ENCODE measurements at regions not wholly inside any gene's neighbourhood (a gene's known extent, or its start where the extent isn't known, plus 50 kb on each side); places are given as distances from the start of the nearest gene placed in this dataset.

- Histone ChIP-seq H3K27ac (no peak overlapping the region), H3K9ac (no peak overlapping the region), H3K4me1 (peaks cover 4% of the 10 kb centered on the region), H3K4me3 (no peak overlapping the region), H3K36me3 (no peaks in the 10 kb centered on the region), H3F3A (ENCODE audit: low read depth) (no peaks in the 10 kb centered on the region), H3K9me3 (ENCODE audit: low read depth) (no peaks in the 10 kb centered on the region), H3K4me2 (no peak overlapping the region), H2AFZ (replicated peaks) (no peak overlapping the region), H4K20me1 (ENCODE audit: low read depth) (no peaks in the 10 kb centered on the region), H3K79me2 (ENCODE audit: low read depth) (no peaks in the 10 kb centered on the region), H3K27me3 (no peaks in the 10 kb centered on the region)
- Mint-ChIP-seq H3K27me3 (ENCODE audit: insufficient read depth, low read depth) (peaks cover 5% of the 10 kb centered on the region), H3K4me3 (no peak overlapping the region), H3K4me1 (peaks cover 61% of the 10 kb centered on the region), H3K9me3 (peaks cover 19% of the 10 kb centered on the region), H3K27ac (peak overlapping the region; percentile 57), H3K36me3 (peaks cover 8% of the 10 kb centered on the region)
- DNase-seq (ENCODE audit: low spot score), result no peak
- TF ChIP-seq, protein P1, sequence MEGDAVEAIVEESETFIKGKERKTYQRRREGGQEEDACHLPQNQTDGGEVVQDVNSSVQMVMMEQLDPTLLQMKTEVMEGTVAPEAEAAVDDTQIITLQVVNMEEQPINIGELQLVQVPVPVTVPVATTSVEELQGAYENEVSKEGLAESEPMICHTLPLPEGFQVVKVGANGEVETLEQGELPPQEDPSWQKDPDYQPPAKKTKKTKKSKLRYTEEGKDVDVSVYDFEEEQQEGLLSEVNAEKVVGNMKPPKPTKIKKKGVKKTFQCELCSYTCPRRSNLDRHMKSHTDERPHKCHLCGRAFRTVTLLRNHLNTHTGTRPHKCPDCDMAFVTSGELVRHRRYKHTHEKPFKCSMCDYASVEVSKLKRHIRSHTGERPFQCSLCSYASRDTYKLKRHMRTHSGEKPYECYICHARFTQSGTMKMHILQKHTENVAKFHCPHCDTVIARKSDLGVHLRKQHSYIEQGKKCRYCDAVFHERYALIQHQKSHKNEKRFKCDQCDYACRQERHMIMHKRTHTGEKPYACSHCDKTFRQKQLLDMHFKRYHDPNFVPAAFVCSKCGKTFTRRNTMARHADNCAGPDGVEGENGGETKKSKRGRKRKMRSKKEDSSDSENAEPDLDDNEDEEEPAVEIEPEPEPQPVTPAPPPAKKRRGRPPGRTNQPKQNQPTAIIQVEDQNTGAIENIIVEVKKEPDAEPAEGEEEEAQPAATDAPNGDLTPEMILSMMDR (IDR thresholded peaks at IDR 0.05), result no peak
- TF ChIP-seq EZH2 (IDR thresholded peaks at IDR 0.05), result no peak
- TF ChIP-seq EZH2phosphoT487 (IDR thresholded peaks at IDR 0.05), result no peak
These were observed 394.8 kb downstream of the RPS29 start for GRCh38 chr14:49191380-49191779.

DNA sequence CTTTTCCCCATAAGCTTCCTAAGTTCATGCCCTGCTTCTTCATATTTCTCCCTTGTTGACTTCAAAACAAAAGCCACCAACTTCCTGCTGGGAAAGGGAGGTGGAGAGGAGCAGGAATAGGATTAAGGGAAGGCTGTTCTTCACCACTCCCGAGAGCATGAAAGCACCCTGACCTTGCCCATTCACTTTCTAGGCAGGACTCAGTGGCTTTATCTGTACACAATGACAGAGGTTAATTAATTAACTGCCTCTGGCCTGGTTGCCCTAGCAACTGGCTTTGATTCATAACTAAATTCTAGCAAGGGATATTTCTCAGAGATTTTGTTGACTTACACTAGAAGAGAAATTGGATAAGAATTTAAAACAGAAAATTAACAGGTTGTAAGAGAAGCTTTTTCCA, 396.8 kb downstream of the RPS29 start:
- Histone ChIP-seq H3F3A (ENCODE audit: low read depth) (no peaks in the 10 kb centered on the region), H2AFZ (replicated peaks) (no peak overlapping the region), H3K79me2 (ENCODE audit: low read depth) (no peaks in the 10 kb centered on the region), H4K20me1 (ENCODE audit: low read depth) (no peaks in the 10 kb centered on the region), H3K36me3 (no peaks in the 10 kb centered on the region), H3K4me3 (no peak overlapping the region), H3K9me3 (ENCODE audit: low read depth) (no peaks in the 10 kb centered on the region), H3K27ac (no peak overlapping the region), H3K9ac (no peak overlapping the region), H3K27me3 (no peaks in the 10 kb centered on the region), H3K4me1 (peaks cover 4% of the 10 kb centered on the region), H3K4me2 (no peak overlapping the region)
- H3K27me3 Mint-ChIP-seq (ENCODE audit: insufficient read depth, low read depth), result peaks cover 5% of the 10 kb centered on the region
- H3K9me3 Mint-ChIP-seq, result peaks cover 19% of the 10 kb centered on the region
- peak overlapping the region; percentile 65 for H3K4me3 Mint-ChIP-seq
- H3K27ac Mint-ChIP-seq, result peak overlapping the region; percentile 99
- no peak for DNase-seq (ENCODE audit: low spot score)
- H3K4me1 Mint-ChIP-seq, result peaks cover 58% of the 10 kb centered on the region
- H3K36me3 Mint-ChIP-seq, result peaks cover 8% of the 10 kb centered on the region
- TF ChIP-seq EZH2 (IDR thresholded peaks at IDR 0.05), result no peak
- TF ChIP-seq, protein P1 (IDR thresholded peaks at IDR 0.05), result no peak
- TF ChIP-seq EZH2phosphoT487 (IDR thresholded peaks at IDR 0.05), result no peak

DNA sequence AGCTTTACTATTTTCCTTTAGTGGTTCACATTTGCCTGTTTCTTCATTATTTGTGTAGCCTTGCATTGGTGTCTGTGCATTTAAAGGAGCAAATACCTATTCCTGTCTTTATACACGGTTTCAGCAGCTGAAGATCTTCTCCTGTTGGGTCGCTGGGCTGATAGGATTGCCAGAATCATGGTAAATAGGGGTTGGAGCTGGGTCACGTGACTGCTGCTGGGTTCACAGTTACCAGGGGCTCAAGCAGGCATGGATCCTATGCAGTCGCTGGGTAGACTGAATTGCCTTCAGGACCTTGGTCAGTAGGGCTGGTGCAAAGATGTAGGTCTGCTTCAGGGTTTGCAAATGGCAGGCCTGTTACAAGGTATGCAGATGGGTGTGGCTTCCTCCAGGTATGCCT, 398.4 kb downstream of the RPS29 start:
- Histone ChIP-seq H3K9ac (no peak overlapping the region), H2AFZ (replicated peaks) (no peak overlapping the region), H4K20me1 (ENCODE audit: low read depth) (no peaks in the 10 kb centered on the region), H3K4me1 (peaks cover 4% of the 10 kb centered on the region), H3F3A (ENCODE audit: low read depth) (no peaks in the 10 kb centered on the region), H3K27me3 (no peaks in the 10 kb centered on the region), H3K4me3 (no peak overlapping the region), H3K36me3 (no peaks in the 10 kb centered on the region), H3K4me2 (no peak overlapping the region), H3K27ac (no peak overlapping the region), H3K9me3 (ENCODE audit: low read depth) (no peaks in the 10 kb centered on the region), H3K79me2 (ENCODE audit: low read depth) (no peaks in the 10 kb centered on the region)
- Mint-ChIP-seq H3K27me3 (ENCODE audit: insufficient read depth, low read depth) (peaks cover 5% of the 10 kb centered on the region), H3K4me3 (no peak overlapping the region), H3K36me3 (peaks cover 12% of the 10 kb centered on the region), H3K4me1 (peaks cover 46% of the 10 kb centered on the region), H3K9me3 (peaks cover 27% of the 10 kb centered on the region), H3K27ac (peak overlapping the region; percentile 39)
- TF ChIP-seq EZH2phosphoT487 (IDR thresholded peaks at IDR 0.05), result no peak
- TF ChIP-seq EZH2 (IDR thresholded peaks at IDR 0.05), result no peak
- TF ChIP-seq, protein P1 (IDR thresholded peaks at IDR 0.05), result no peak
- DNase-seq (ENCODE audit: low spot score), result no peak

All from neural progenitor cell (in vitro differentiated cells).